Heart right ventricle (tissue), 16 donors: ENCODE measurements at regions not wholly inside any gene's neighbourhood (a gene's known extent, or its start where the extent isn't known, plus 50 kb on each side); places are given as distances from the start of the nearest gene placed in this dataset.

ENCODE experiments used
- ATAC-seq, 8 donors: fragments of 200-7000 bp; cut with Tn5 transposase; one replicate each; pipeline ENCODE4 v1.9.1; 2020; ENCODE audit warnings: mild to moderate bottlenecking in 8 of 8, moderate library complexity in 8 of 8, moderate number of reproducible peaks in 1 of 8
- DNase-seq, 2 donors: peaks; one replicate each; pipeline ENCODE4 v3.0.0-alpha.2; 2020
- H3K27ac ChIP-seq, 10 donors: fragments of 200-600 bp; sonication (generic) in 2 of 10; one replicate each; pipeline versions ENCODE4 v1.5.0 to v1.8.0; 2020 to 2022; ENCODE audit warnings: mild to moderate bottlenecking in 3 of 10
- H3K27me3 ChIP-seq, 7 donors: fragments of 200-600 bp; one replicate each; pipeline ENCODE4 v1.8.0; 2021 to 2022; ENCODE audit warnings: mild to moderate bottlenecking in 2 of 7
- H3K36me3 ChIP-seq, 9 donors: fragments of 200-600 bp; sonication (generic) in 1 of 9; one replicate each; pipeline versions ENCODE4 v1.5.0 to v1.8.0; 2020 to 2022; ENCODE audit warnings: mild to moderate bottlenecking in 2 of 9
- H3K4me1 ChIP-seq, 9 donors: fragments of 200-600 bp; sonication (generic) in 1 of 9; one replicate each; pipeline versions ENCODE4 v1.5.0 to v1.8.0; 2020 to 2022; ENCODE audit warnings: mild to moderate bottlenecking in 4 of 9
- H3K4me3 ChIP-seq, 10 donors: fragments of 200-600 bp; sonication (generic) in 2 of 10; one replicate each; pipeline versions ENCODE4 v1.5.0 to v1.8.0; 2020 to 2022; ENCODE audit warnings: mild to moderate bottlenecking in 7 of 10, moderate library complexity in 2 of 10
- H3K9me3 ChIP-seq, 11 donors: fragments of 200-600 bp in 10 of 11; sonication (generic) in 2 of 11; one replicate each; pipeline versions ENCODE4 v1.5.0 to v1.8.0; 2013 to 2022; ENCODE audit warnings: mild to moderate bottlenecking in 2 of 11, control low read depth in 1 of 11, moderate library complexity in 1 of 11
- CTCF ChIP-seq, 9 donors: fragments of 200-600 bp; sonication (generic) in 2 of 9; IDR thresholded peaks; one replicate each; pipeline versions ENCODE4 v1.5.0 to v1.8.0; 2021 to 2022; ENCODE audit warnings: antibody characterized with exemption in 9 of 9, mild to moderate bottlenecking in 5 of 9, moderate library complexity in 1 of 9
- WGBS, 2 donors: extraction: QIAGEN DNeasy Blood & Tissue Kit; methylation state at CpG; one replicate each; pipeline ENCODE4 v1.1.7; 2013; ENCODE audit warnings: inconsistent platforms in 1 of 2; 5-methylcytosine and 5-hydroxymethylcytosine counted together
- intact Hi-C, 10 donors: fragments of 100-400 bp; cut with DNase I; formaldehyde crosslinking; loops; one replicate each; pipeline versions ENCODE4 v1.11.1 to v1.14.2; 2022
- donor health status: Arrhythmogenic right ventricular cardiomyopathy.
- donor health status: ischemic (EF 13 %, LVEDD 7.1; RV severe dilation, severe dysfunction).
- donor health status: healthy with polysubstance abuse.
- donor health status: DM: no; HTN: yes; CAD: no.
- donor health status: DM: no; HTN: no; CAD: no.
- donor health status: ischemic (EF 25% LVEDD 6.9; RV normal size, moderate dysfunction).
- donor health status: ischemic (EF 25% LVEDD 5.7; RV mildly dilated, moderate dysfunction).
- donor health status: healthy.
- donor health status: DM: yes; HTN: yes; CAD: no.
- donor health status: Ischemic cardiomyopathy.
- donor health status: ischemic (EF 35%, LVEDD 5.7; RV mildly dilated, moderate dysfunction).
- donor health status: nonischemic (EF 11% LVEDD 7.7; RV severe dilation, severe dysfunction).
- donor health status: DM: yes; HTN: yes; CAD: no.
- donor health status: PGD.
- donor health status: ischemic (EF 29% LVEDD 5.4; RV normal size, mild dysfunction).
- donor health status: nonischemic (EF 23%, LVEDD 6.1; RV moderate dilation, normal function).

DNA sequence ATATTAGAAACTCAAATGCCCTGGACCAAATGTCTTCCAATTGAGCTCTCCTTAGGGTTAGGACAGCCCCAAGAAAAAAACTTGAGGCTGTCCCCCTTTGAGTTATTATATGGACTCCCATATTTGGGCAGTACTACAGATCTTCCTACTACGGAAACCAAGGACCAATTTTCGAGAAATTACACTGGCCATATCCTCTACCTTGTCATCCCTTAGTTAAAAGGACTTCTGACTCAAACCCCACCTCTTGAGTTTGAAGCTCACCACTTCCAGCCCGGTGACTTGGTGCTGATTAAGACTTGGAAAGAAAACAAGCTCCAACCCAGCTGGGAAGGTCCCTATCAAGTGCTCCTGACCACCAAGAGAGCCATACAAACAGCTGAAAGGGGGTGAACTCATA, 497.0 kb upstream of the GRAMD2B start:
- intact Hi-C loops: no loop called here
- peaks cover 0 to 29% (median 0%) of the 10 kb centered on the region in 11 donors for H3K9me3 ChIP-seq
- no peaks in the 10 kb centered on the region for H3K36me3 ChIP-seq
- H3K4me1 ChIP-seq: no peaks in the 10 kb centered on the region
- H3K4me3 ChIP-seq: no peak overlapping the region
- H3K27me3 ChIP-seq: no peaks in the 10 kb centered on the region
- no peak for DNase-seq
- H3K27ac ChIP-seq: no peak overlapping the region
- no peak for ATAC-seq
- no peak for TF ChIP-seq CTCF (IDR thresholded peaks at IDR 0.05)
- WGBS, 2 donors: 85 to 91% methylated on average over 3 of the region's 3 CpGs

GRCh38 chr5:125928663-125929062, 494.5 kb upstream of the GRAMD2B start:
- DNase-seq (no peak), ATAC-seq (no peak)
- no peak for TF ChIP-seq CTCF (IDR thresholded peaks at IDR 0.05)
- H3K4me1 ChIP-seq: no peaks in the 10 kb centered on the region
- no peak overlapping the region for H3K27ac ChIP-seq
- no peaks in the 10 kb centered on the region for H3K36me3 ChIP-seq
- H3K9me3 ChIP-seq: peaks cover 0 to 36% (median 0%) of the 10 kb centered on the region in 11 donors
- no peak overlapping the region for H3K4me3 ChIP-seq
- no peaks in the 10 kb centered on the region for H3K27me3 ChIP-seq
- intact Hi-C loops: no loop called here
- WGBS, 2 donors: 78% methylated on average over 6 of the region's 6 CpGs

DNA sequence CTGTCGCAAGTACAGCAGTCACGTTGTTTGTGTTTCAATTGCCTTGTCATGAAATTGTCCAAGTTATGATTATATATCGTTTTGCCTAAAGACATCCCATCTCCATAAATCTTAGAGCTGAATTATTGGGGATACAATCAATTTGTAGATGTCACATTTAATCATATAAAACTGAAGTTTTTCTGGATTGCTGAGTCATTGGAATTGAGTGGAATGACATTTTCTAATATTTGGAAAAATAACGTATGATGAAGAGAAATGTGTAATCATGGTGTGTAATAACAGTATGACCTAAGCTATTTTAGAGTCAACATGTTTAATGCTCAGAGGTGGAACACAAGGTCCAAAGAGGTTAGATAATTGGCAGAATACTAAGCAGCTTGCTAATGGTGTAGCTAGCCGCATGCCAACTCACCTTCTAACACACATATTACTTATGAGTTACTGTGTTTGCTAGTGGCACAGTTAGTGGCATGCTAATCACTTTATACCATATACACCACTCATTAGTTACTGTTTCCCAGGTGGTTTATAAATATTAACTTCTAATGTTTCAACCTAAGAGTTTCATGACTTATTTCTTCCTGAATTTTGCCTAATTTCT, 473.1 kb upstream of the GRAMD2B start:
- DNase-seq (no peak), ATAC-seq (no peak)
- 87 to 91% methylated on average over 5 of the region's 5 CpGs for WGBS, 2 donors
- no peak for TF ChIP-seq CTCF (IDR thresholded peaks at IDR 0.05)
- Histone ChIP-seq H3K4me3 (no peak overlapping the region), H3K27ac (no peak overlapping the region), H3K9me3 (peaks cover 0 to 15% (median 0%) of the 10 kb centered on the region in 11 donors), H3K27me3 (no peaks in the 10 kb centered on the region), H3K36me3 (no peaks in the 10 kb centered on the region), H3K4me1 (no peaks in the 10 kb centered on the region)
- intact Hi-C loops: no loop called here

- no peak for DNase-seq
- Histone ChIP-seq H3K9me3 (no peaks in the 10 kb centered on the region), H3K4me3 (no peak overlapping the region), H3K27me3 (no peaks in the 10 kb centered on the region), H3K36me3 (no peaks in the 10 kb centered on the region), H3K4me1 (no peaks in the 10 kb centered on the region), H3K27ac (no peak overlapping the region)
- no peak for ATAC-seq
- intact Hi-C loops: no loop called here
- 86 to 89% methylated on average over 1 of the region's 1 CpG for WGBS, 2 donors
- TF ChIP-seq CTCF (IDR thresholded peaks at IDR 0.05): no peak
These were observed 462.1 kb upstream of the GRAMD2B start for GRCh38 chr5:125961150-125961549.
